ENCODE measurements at regions not wholly inside any gene's neighbourhood (a gene's known extent, or its start where the extent isn't known, plus 50 kb on each side); places are given as distances from the start of the nearest gene placed in this dataset.

DNA sequence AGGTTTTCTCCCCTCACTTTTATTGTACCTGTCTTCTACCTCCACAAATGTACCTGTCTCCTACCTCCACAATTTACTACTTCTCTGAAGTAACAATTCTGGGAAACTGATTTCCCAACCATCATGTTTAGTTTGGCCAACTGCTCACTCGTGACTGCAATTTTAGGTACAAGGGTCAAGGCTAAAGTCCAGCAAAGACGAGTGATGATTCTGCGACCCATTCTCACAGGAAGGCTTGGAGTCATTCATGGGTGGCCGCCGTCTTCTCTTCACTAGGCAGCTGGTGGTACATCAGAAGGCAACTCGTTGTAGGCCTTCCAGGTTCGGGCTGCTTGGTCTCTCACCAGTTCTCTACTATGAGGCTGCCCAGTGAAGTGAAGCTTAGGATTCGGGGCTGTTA, 483.8 kb upstream of the JARID2 start:
- TF ChIP-seq, protein P1, sequence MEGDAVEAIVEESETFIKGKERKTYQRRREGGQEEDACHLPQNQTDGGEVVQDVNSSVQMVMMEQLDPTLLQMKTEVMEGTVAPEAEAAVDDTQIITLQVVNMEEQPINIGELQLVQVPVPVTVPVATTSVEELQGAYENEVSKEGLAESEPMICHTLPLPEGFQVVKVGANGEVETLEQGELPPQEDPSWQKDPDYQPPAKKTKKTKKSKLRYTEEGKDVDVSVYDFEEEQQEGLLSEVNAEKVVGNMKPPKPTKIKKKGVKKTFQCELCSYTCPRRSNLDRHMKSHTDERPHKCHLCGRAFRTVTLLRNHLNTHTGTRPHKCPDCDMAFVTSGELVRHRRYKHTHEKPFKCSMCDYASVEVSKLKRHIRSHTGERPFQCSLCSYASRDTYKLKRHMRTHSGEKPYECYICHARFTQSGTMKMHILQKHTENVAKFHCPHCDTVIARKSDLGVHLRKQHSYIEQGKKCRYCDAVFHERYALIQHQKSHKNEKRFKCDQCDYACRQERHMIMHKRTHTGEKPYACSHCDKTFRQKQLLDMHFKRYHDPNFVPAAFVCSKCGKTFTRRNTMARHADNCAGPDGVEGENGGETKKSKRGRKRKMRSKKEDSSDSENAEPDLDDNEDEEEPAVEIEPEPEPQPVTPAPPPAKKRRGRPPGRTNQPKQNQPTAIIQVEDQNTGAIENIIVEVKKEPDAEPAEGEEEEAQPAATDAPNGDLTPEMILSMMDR (IDR thresholded peaks at IDR 0.05), result no peak
- Mint-ChIP-seq H3K4me3 (ENCODE audit: unreplicated experiment) (no peak overlapping the region), H3K27me3 (ENCODE audit: unreplicated experiment) (no peaks in the 10 kb centered on the region), H3K4me1 (ENCODE audit: unreplicated experiment) (peaks cover 1% of the 10 kb centered on the region), H3K27ac (ENCODE audit: unreplicated experiment) (no peak overlapping the region), H3K9me3 (ENCODE audit: unreplicated experiment) (no peaks in the 10 kb centered on the region), H3K36me3 (ENCODE audit: unreplicated experiment) (no peaks in the 10 kb centered on the region)
- no peak for DNase-seq (ENCODE audit: extremely low spot score, unreplicated experiment)

DNA sequence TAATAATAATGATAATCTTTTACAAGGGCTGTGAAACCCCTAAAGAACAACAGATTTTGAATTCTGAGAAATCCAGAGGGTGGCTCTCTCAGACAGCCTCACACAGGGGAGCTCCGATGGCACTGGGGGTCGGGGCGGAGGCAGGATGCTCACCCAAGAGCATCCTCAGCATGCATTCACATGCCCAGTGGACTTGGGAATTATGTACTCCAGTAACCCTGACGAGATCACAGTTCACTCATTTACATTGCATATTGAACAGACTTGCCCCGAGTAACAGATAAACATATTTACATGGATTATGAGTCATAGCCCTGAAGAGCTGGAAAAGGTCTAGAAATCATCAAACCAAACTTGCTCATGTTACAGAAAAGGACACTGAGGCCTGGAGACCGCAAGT, 482.7 kb upstream of the JARID2 start:
- Mint-ChIP-seq H3K9me3 (ENCODE audit: unreplicated experiment) (no peaks in the 10 kb centered on the region), H3K36me3 (ENCODE audit: unreplicated experiment) (no peaks in the 10 kb centered on the region), H3K27ac (ENCODE audit: unreplicated experiment) (no peak overlapping the region), H3K4me1 (ENCODE audit: unreplicated experiment) (peaks cover 6% of the 10 kb centered on the region), H3K27me3 (ENCODE audit: unreplicated experiment) (no peaks in the 10 kb centered on the region), H3K4me3 (ENCODE audit: unreplicated experiment) (no peak overlapping the region)
- TF ChIP-seq, protein P1 (IDR thresholded peaks at IDR 0.05), result no peak
- no peak for DNase-seq (ENCODE audit: extremely low spot score, unreplicated experiment)

DNA sequence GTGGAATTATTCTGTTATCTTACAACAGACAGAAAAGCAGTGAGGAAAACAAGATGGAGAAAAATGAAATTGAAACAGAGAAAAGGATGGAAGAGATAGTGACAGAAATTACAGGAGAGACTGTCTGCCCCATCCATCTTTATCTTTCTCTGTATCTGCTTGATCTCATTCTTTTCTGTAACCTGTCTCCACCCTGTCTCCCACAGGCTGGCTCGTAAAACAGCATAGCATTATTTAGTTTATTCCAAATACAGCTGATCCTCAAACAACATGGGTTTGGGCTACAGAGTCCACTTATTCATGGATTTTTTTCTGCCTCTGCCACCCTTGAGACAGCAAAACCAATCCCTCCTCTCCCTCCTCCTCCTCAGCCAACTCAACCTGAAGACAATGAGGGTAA, 482.3 kb upstream of the JARID2 start:
- Mint-ChIP-seq H3K4me3 (ENCODE audit: unreplicated experiment) (no peak overlapping the region), H3K36me3 (ENCODE audit: unreplicated experiment) (no peaks in the 10 kb centered on the region), H3K4me1 (ENCODE audit: unreplicated experiment) (peaks cover 6% of the 10 kb centered on the region), H3K9me3 (ENCODE audit: unreplicated experiment) (no peaks in the 10 kb centered on the region), H3K27me3 (ENCODE audit: unreplicated experiment) (no peaks in the 10 kb centered on the region), H3K27ac (ENCODE audit: unreplicated experiment) (no peak overlapping the region)
- TF ChIP-seq, protein P1 (IDR thresholded peaks at IDR 0.05), result no peak
- no peak for DNase-seq (ENCODE audit: extremely low spot score, unreplicated experiment)

DNA sequence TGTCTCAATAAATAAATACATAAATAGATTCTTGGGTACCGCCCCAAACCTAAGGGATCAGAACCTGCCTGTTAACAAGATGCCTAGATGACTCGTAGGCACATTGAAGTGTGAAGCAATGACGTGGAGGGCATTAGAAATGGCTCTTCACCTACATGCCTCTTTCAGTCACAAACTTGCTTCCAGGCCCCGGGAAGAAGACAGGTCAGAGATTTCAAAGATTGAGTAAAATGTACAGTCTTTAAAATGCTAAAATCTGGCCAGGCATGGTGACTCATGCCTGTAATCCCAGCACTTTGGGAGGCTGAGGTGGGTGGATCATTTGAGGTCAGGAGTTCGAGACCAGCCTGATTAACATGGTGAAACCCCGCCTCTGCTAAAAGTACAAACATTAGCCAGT, 480.8 kb upstream of the JARID2 start:
- Mint-ChIP-seq H3K27ac (ENCODE audit: unreplicated experiment) (no peak overlapping the region), H3K27me3 (ENCODE audit: unreplicated experiment) (no peaks in the 10 kb centered on the region), H3K36me3 (ENCODE audit: unreplicated experiment) (no peaks in the 10 kb centered on the region), H3K9me3 (ENCODE audit: unreplicated experiment) (no peaks in the 10 kb centered on the region), H3K4me1 (ENCODE audit: unreplicated experiment) (peaks cover 6% of the 10 kb centered on the region), H3K4me3 (ENCODE audit: unreplicated experiment) (no peak overlapping the region)
- TF ChIP-seq, protein P1 (IDR thresholded peaks at IDR 0.05), result no peak
- DNase-seq (ENCODE audit: extremely low spot score, unreplicated experiment), result no peak

DNA sequence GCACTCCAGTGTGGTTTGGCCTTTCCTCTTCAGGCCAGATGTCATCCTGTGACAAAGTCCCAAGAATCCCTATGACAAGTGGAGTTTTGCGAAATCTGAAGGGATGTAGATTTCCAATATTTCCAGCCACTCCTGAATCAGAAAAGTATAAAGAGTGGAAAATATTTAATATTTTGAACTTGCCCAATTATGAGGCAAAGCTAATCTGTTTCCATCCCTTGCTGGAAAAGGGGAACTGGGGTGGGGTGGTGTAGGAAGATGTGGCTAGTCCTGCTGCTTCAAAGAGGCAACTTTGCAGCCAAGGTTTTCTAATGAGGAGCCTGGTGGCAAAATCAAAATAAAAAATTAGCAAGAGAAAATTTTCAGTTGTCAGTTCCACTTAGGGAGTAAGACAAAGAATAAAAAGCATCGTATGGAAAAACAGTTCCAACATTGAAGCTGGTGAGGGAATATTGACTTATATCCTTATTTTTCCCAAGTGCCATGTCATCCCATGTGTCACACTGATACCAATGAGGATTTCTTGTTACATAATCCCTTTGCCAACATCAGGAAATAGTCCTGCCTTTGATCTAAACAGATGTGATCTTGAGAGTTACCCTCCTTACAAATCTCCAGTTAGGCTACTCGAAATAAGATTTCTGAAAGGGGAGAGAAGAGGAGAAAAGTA, 480.0 kb upstream of the JARID2 start:
- Mint-ChIP-seq H3K27ac (ENCODE audit: unreplicated experiment) (no peak overlapping the region), H3K27me3 (ENCODE audit: unreplicated experiment) (no peaks in the 10 kb centered on the region), H3K36me3 (ENCODE audit: unreplicated experiment) (no peaks in the 10 kb centered on the region), H3K9me3 (ENCODE audit: unreplicated experiment) (no peaks in the 10 kb centered on the region), H3K4me3 (ENCODE audit: unreplicated experiment) (no peak overlapping the region), H3K4me1 (ENCODE audit: unreplicated experiment) (peaks cover 13% of the 10 kb centered on the region)
- no peak for DNase-seq (ENCODE audit: extremely low spot score, unreplicated experiment)
- TF ChIP-seq, protein P1 (IDR thresholded peaks at IDR 0.05), result no peak

All from osteocyte (in vitro differentiated cells).